SK-N-SH treated with all-trans-retinoic acid at 6 μM for 48 hours (cell line): ENCODE measurements at regions not wholly inside any gene's neighbourhood (a gene's known extent, or its start where the extent isn't known, plus 50 kb on each side); places are given as distances from the start of the nearest gene placed in this dataset.

Experiments
- GLIS3 ChIP-seq: fragments of 250-450 bp; sonication (Bioruptor Pico); IDR thresholded peaks from 2 replicates; pipeline ENCODE4 v1.5.0; 2020; ENCODE audit warnings: mild to moderate bottlenecking, moderate library complexity
- PATZ1 ChIP-seq: fragments of 250-450 bp; sonication (Bioruptor Pico); IDR thresholded peaks from 2 replicates; pipeline ENCODE4 v1.8.0; 2020; ENCODE audit warnings: mild to moderate bottlenecking, moderate library complexity, borderline replicate concordance
- RARB ChIP-seq: fragments of 250-450 bp; sonication (Bioruptor Pico); IDR thresholded peaks from 2 replicates; pipeline ENCODE4 v1.8.0; 2021; ENCODE audit warnings: mild to moderate bottlenecking, moderate library complexity
- TOX ChIP-seq: fragments of 250-450 bp; sonication (Bioruptor Pico); IDR thresholded peaks from 2 replicates; pipeline ENCODE4 v1.8.0; 2021; ENCODE audit warnings: mild to moderate bottlenecking, moderate library complexity, borderline replicate concordance
- ZFP3 ChIP-seq: fragments of 250-450 bp; sonication (Bioruptor Pico); IDR thresholded peaks from 2 replicates; pipeline ENCODE4 v1.5.0; 2020; ENCODE audit warnings: mild to moderate bottlenecking, moderate library complexity
- ZFP30 ChIP-seq: fragments of 450-650 bp; formaldehyde crosslinking; IDR thresholded peaks from 2 replicates; pipeline ENCODE4 v1.5.0; 2022; ENCODE audit warnings: mild to moderate bottlenecking, moderate library complexity
- ZNF70 ChIP-seq: fragments of 450-650 bp; formaldehyde crosslinking; IDR thresholded peaks from 2 replicates; pipeline ENCODE4 v1.5.0; 2020; ENCODE audit warnings: mild to moderate bottlenecking, moderate library complexity

- TF ChIP-seq ZFP3 (CRISPR knock-in tag) (no peak), PATZ1 (CRISPR knock-in tag) (no peak), ZNF70 (CRISPR knock-in tag) (no peak), GLIS3 (CRISPR knock-in tag) (no peak), RARB (CRISPR knock-in tag) (no peak), ZFP30 (no peak), TOX (CRISPR knock-in tag) (no peak)
These were observed 113.5 kb upstream of the BEND6 start for GRCh38 chr6:56841381-56841749.
